Thyroid gland (tissue), 4 donors: ENCODE measurements at regions not wholly inside any gene's neighbourhood (a gene's known extent, or its start where the extent isn't known, plus 50 kb on each side); places are given as distances from the start of the nearest gene placed in this dataset.

Experiments
- DNase-seq, 2 donors: peaks; one replicate each; pipeline ENCODE4 v3.0.0-alpha.2; 2019
- H3K27ac ChIP-seq, 3 donors: fragments of 200-600 bp; sonication (generic); 1 replicate in 2 of 3; 2 replicates in 1 of 3; pipeline ENCODE4 v1.5.1; 2016 to 2019; ENCODE audit warnings: mild to moderate bottlenecking in 1 of 3, moderate library complexity in 1 of 3
- H3K27me3 ChIP-seq: fragments of 200-600 bp; sonication (generic); one replicate; pipeline ENCODE4 v1.5.1; 2019
- H3K36me3 ChIP-seq, 2 donors: fragments of 200-600 bp; sonication (generic); one replicate each; pipeline ENCODE4 v1.5.1; 2016 to 2019
- H3K4me1 ChIP-seq, 2 donors: fragments of 200-600 bp; sonication (generic); one replicate each; pipeline ENCODE4 v1.5.1; 2017 to 2019
- H3K4me3 ChIP-seq, 3 donors: fragments of 200-600 bp; sonication (generic); replicated peaks in 1 of 3; 1 replicate in 2 of 3; 2 replicates in 1 of 3; pipeline ENCODE4 v1.5.1; 2016; ENCODE audit warnings: mild to moderate bottlenecking in 1 of 3
- H3K9me3 ChIP-seq: fragments of 200-600 bp; sonication (generic); one replicate; pipeline ENCODE4 v1.5.1; 2017
- POLR2A ChIP-seq, 2 donors: fragments of 450-650 bp; IDR thresholded peaks; one replicate each; pipeline ENCODE4 v1.6.1; 2017; ENCODE audit warnings: antibody characterized with exemption in 2 of 2, mild to moderate bottlenecking in 2 of 2, moderate library complexity in 1 of 2
- WGBS, 2 donors: methylation state at CpG; one replicate each; pipeline ENCODE4 v1.1.5; 2017; 5-methylcytosine and 5-hydroxymethylcytosine counted together
- intact Hi-C: fragments of 100-400 bp; cut with DNase I; formaldehyde crosslinking; loops from one replicate; pipeline ENCODE4 v1.15.1; 2023
- TF ChIP-seq, protein P1 (sequence below), 6 experiments: fragments of 200-600 bp in 3 of 6; fragments of 450-650 bp in 3 of 6; sonication (generic) in 3 of 6; IDR thresholded peaks; one replicate each; pipeline ENCODE4 v1.5.1; 2016 to 2019; ENCODE audit warnings: antibody characterized with exemption in 6 of 6, mild to moderate bottlenecking in 2 of 6, inconsistent platforms in 1 of 6, moderate library complexity in 1 of 6

DNA sequence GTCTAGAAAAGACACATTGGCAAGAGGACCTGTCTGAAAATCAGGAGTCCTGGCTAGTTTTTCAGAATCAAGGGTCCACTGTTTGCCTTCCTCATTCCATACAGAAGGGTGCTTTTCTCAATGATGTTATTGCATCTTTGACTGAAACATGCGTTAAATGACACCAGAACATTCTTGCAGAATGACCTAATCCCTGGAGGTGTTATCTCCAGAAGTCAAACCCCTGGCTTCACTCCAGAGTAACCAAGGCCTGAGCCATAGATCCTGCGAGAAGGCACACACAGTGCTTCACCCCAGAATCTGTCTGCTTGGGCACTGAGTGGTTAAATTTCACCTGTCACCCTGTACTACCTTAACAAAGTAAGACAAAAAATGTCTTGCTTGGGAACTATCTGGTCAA lies 1055.2 kb upstream of the FANCL start:
- no peaks in the 10 kb centered on the region for H3K36me3 ChIP-seq
- no peak overlapping the region for H3K27ac ChIP-seq
- no peaks in the 10 kb centered on the region for H3K9me3 ChIP-seq
- WGBS, 2 donors, result 71 to 72% methylated on average over 2 of the region's 2 CpGs
- H3K27me3 ChIP-seq, result no peaks in the 10 kb centered on the region
- intact Hi-C loops, result loop anchor here (10.0 kb wide), 1 partner anchor 1259 kb away; the partner anchor contains the start of gene BCL11A
- H3K4me3 ChIP-seq, result no peak overlapping the region
- TF ChIP-seq, protein P1, sequence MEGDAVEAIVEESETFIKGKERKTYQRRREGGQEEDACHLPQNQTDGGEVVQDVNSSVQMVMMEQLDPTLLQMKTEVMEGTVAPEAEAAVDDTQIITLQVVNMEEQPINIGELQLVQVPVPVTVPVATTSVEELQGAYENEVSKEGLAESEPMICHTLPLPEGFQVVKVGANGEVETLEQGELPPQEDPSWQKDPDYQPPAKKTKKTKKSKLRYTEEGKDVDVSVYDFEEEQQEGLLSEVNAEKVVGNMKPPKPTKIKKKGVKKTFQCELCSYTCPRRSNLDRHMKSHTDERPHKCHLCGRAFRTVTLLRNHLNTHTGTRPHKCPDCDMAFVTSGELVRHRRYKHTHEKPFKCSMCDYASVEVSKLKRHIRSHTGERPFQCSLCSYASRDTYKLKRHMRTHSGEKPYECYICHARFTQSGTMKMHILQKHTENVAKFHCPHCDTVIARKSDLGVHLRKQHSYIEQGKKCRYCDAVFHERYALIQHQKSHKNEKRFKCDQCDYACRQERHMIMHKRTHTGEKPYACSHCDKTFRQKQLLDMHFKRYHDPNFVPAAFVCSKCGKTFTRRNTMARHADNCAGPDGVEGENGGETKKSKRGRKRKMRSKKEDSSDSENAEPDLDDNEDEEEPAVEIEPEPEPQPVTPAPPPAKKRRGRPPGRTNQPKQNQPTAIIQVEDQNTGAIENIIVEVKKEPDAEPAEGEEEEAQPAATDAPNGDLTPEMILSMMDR (IDR thresholded peaks at IDR 0.05), result no peak
- TF ChIP-seq POLR2A (IDR thresholded peaks at IDR 0.05), result no peak
- no peak for DNase-seq
- H3K4me1 ChIP-seq, result no peaks in the 10 kb centered on the region

GRCh38 chr2:59295524-59296162 lies 1054.5 kb upstream of the FANCL start:
- no peak for DNase-seq
- H3K9me3 ChIP-seq, result no peaks in the 10 kb centered on the region
- 69 to 71% methylated on average over 3 of the region's 3 CpGs for WGBS, 2 donors
- no peaks in the 10 kb centered on the region for H3K36me3 ChIP-seq
- no peaks in the 10 kb centered on the region for H3K27me3 ChIP-seq
- H3K4me3 ChIP-seq, result no peak overlapping the region
- no peaks in the 10 kb centered on the region for H3K4me1 ChIP-seq
- no peak for TF ChIP-seq POLR2A (IDR thresholded peaks at IDR 0.05)
- TF ChIP-seq, protein P1 (IDR thresholded peaks at IDR 0.05), result no peak
- intact Hi-C loops, result loop anchor here (10.0 kb wide), 1 partner anchor 1259 kb away; the partner anchor contains the start of gene BCL11A
- H3K27ac ChIP-seq, result no peak overlapping the region

GRCh38 chr2:59288771-59289170 lies 1047.6 kb upstream of the FANCL start:
- no peak for TF ChIP-seq POLR2A (IDR thresholded peaks at IDR 0.05)

GRCh38 chr2:59282374-59283057 lies 1041.4 kb upstream of the FANCL start:
- intact Hi-C loops, result no loop called here
- DNase-seq, result no peak
- TF ChIP-seq, protein P1 (IDR thresholded peaks at IDR 0.05), result no peak
- TF ChIP-seq POLR2A (IDR thresholded peaks at IDR 0.05), result no peak
- H3K27ac ChIP-seq, result no peak overlapping the region
- H3K36me3 ChIP-seq, result no peaks in the 10 kb centered on the region
- no peaks in the 10 kb centered on the region for H3K9me3 ChIP-seq
- H3K4me1 ChIP-seq, result no peaks in the 10 kb centered on the region
- no peak overlapping the region for H3K4me3 ChIP-seq
- no peaks in the 10 kb centered on the region for H3K27me3 ChIP-seq
- WGBS, 2 donors, result 66 to 71% methylated on average over 6 of the region's 6 CpGs

More at GRCh38 chr2:59288771-59289170, 1047.6 kb upstream of the FANCL start:
- Histone ChIP-seq H3K36me3 (no peaks in the 10 kb centered on the region), H3K4me3 (no peak overlapping the region), H3K27ac (no peak overlapping the region), H3K4me1 (no peaks in the 10 kb centered on the region), H3K27me3 (no peaks in the 10 kb centered on the region), H3K9me3 (no peaks in the 10 kb centered on the region)
- no peak for DNase-seq
- intact Hi-C loops, result no loop called here
- 91 to 94% methylated on average over 2 of the region's 2 CpGs for WGBS, 2 donors

DNA sequence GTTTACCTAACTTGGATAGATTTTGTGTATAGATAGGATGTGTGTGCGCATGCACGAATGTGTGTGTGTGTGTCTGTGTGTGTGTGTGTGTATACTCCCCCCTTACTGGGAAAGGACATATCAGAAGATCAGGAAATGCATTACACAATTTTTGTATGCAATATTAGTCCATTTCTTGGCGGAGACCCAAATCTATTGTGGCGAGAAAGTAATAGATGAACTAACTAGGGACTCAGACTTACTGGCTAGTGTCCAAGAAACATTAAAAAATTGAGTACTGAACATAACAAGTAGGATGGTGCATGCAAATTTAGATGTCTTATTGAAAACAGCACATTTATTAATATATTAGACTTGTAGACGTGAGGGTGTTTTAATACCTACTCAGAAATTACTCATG lies 1036.5 kb upstream of the FANCL start:
- H3K4me3 ChIP-seq, result no peak overlapping the region
- WGBS, 2 donors, result 74 to 75% methylated on average over 5 of the region's 5 CpGs
- H3K27ac ChIP-seq, result no peak overlapping the region
- no peaks in the 10 kb centered on the region for H3K36me3 ChIP-seq
- DNase-seq, result no peak
- H3K9me3 ChIP-seq, result no peaks in the 10 kb centered on the region
- H3K27me3 ChIP-seq, result no peaks in the 10 kb centered on the region
- no peak for TF ChIP-seq POLR2A (IDR thresholded peaks at IDR 0.05)
- TF ChIP-seq, protein P1 (IDR thresholded peaks at IDR 0.05), result no peak
- intact Hi-C loops, result no loop called here
- no peaks in the 10 kb centered on the region for H3K4me1 ChIP-seq
